HG02840 (cell line): ENCODE measurements at regions not wholly inside any gene's neighbourhood (a gene's known extent, or its start where the extent isn't known, plus 50 kb on each side); places are given as distances from the start of the nearest gene placed in this dataset.
"Not testable (repeated sequence)": the region's sequence is repeated elsewhere in the genome, so short reads cannot be mapped to it uniquely, and the experiment has no call there.

Source experiments
- ATAC-seq: cut with Tn5 transposase; IDR thresholded peaks from one replicate; pipeline ENCODE4 v1.9.1; 2021; ENCODE audit warnings: mild to moderate bottlenecking, moderate library complexity, moderate number of reproducible peaks; ENCODE audit not compliant: unreplicated experiment, low FRiP score

- ATAC-seq: no peak
Measured at GRCh38 chr7:108627476-108628051, 57.9 kb downstream of the DNAJB9 start.

- ATAC-seq: no peak
Measured at GRCh38 chr7:108628678-108629077, 59.0 kb downstream of the DNAJB9 start.

- ATAC-seq: no peak
Measured at GRCh38 chr7:108629651-108630400, 60.2 kb downstream of the DNAJB9 start.

DNA sequence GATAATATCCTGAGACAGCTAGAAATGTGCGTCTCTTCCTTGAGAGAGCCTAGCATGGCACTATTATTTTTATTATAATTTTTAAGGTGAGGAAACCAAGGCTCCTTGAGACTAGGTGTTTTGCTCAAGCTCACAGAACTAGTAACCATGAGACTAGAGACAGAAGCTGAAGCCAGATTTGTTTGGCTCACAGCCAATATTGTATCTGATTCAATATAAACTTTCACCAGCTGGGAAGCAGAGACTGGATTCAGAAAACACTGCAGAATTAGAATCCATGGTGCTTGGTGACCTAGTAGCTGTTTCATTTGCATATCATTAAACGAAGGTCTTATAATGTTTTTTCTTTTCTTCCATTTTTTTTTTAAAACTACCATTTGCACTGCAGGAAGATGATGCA, 64.4 kb downstream of the DNAJB9 start:
- no peak for ATAC-seq

DNA sequence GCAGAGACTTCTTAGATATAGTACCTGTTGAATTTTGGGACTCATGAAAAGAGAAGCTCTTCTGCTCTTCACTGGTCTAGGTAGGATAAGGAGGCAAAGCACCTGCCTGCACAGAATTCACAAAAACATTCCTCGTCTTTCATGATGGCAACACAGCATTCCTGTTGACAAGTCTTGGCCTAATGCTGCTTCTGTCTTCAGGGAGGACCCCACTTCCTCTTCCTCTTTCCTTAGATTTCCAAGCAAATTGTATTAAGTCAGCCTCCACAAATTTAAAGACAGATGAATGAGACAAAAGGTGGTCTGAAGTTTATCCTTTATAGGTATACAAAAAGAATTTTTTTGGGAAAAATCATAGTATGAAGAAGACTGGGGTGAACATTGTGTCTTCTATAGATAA, 64.9 kb downstream of the DNAJB9 start:
- ATAC-seq: no peak

GRCh38 chr7:108637049-108637621, 67.5 kb downstream of the DNAJB9 start:
- ATAC-seq: no peak

DNA sequence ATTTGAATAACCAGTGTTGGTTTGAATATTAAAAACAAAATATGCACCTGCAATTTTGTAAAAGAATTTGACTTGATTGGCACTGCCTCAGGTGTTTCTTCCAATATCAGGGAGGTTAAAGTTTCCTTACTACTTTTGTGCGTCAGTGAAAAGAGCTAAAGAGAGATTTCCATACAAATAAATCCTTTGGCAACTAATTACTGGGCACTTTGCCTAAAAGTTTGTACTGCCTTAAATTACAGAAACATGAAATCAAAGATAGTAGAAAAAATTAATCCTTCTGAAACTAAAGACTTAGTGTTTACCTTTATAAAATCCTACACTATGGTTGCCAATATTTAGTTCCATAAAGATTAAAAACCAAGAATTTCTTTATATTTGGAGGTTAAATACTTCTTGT, 72.5 kb downstream of the DNAJB9 start:
- no peak for ATAC-seq

DNA sequence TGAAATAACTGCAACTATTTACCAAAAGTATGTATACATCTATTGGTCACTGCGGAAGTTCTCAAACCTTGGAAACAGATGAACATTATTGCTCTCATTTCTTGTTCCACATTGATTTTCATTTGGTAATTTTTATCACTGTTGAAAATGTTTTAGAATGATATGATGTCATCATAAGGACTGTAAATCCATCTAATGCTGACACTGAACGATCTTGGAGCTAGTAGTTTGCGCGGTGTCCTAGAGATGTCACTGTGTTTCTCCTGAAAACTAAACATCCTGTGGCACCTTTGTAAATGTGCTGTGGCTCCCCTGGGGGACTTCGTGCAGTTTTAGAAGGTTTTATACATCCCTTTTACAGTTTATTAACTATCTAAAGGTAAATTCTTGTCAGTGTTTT, 73.5 kb downstream of the DNAJB9 start:
- ATAC-seq: no peak

- ATAC-seq: no peak
Measured at GRCh38 chr7:108648989-108649388, 79.3 kb downstream of the DNAJB9 start.

- ATAC-seq: no peak
Measured at GRCh38 chr7:108650467-108650866, 80.8 kb downstream of the DNAJB9 start.

GRCh38 chr7:108652886-108653285, 83.2 kb downstream of the DNAJB9 start:
- ATAC-seq: no peak

DNA sequence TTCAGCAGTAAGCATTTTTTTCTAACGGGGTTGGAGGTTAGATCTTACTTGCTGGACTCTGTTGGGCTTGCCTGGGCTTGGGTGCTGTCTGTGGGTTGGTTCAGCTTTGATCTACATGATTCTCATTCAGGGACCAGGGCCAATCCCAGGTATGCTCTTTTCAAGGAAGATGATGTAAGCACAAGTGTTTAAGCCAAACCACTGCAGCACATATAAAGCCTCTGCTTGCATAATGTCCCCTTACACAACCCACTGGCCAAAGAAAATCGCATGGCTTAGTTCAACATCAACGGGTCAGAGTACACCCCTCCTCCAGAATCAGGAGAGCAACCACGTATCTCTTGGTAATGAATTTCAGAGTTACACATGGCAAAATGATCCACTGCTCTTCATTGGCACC, 83.9 kb downstream of the DNAJB9 start:
- ATAC-seq: no peak

- not testable (repeated sequence) for ATAC-seq
Measured at GRCh38 chr7:108657140-108657726, 87.6 kb downstream of the DNAJB9 start.

DNA sequence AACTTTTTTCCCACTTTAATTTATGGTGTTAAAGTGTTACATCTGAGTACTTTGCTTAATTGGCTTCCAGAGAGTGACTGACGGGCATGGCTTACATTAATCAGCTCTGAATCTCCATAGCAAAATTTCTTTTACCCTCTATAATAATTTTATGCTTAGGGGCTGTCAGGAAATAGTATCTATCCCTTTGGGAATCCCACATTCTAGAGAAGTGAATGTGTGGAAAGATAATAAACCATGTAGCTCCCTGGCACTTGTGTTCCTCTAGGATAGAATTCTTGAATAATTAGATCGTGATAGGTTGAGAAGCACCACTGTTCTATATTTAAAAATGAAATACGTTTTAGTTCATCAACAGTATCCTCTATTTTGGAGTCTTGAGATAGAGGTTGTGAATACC, 89.6 kb downstream of the DNAJB9 start:
- ATAC-seq: no peak

DNA sequence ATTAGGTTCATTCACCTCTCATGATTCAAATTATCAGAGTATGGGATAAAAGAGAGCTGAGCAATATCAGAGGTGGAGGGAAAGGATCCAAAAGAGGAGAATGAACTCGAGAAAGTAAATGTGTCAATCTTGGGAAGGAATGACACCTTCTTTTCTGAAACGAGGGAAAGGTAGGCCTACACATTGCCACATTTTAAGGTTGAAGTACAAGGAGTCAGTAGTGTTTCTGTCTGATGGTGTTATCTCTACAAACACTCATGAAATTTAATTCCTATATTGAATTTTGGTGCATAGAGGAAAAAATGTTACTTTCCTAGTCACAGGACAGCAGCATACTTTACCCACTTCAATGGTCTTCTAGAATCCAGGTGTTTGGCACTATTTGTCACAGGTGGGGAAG, 90.2 kb downstream of the DNAJB9 start:
- no peak for ATAC-seq

- no peak for ATAC-seq
Measured at GRCh38 chr7:108660465-108660864, 90.8 kb downstream of the DNAJB9 start.

DNA sequence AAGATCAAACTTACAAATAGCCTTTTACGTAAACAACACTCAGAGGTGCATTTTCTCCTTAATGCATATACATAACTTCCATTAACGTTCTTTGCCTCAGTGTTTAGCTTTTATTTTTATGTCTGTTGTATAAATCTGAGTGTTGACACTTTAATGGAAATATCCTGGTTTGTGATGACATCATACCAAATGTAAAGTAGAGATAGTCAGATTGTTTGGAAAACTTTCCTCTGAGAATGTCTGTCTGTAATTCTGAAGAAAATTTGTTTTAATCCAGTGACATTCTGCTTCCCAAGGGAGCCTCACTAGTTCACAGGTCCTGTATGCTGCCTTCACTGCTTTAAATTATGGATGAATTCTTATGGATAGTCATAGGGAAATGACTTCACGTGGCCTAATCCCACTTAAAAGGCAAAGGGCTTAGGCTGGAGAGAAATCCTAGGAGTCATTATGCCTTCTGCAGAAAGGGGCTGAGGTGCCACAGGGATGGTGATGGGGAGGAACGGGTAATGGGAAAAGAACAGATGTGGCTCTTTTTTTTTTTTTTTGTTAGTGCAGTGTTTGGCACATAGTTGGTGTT, 93.2 kb downstream of the DNAJB9 start:
- ATAC-seq: no peak

DNA sequence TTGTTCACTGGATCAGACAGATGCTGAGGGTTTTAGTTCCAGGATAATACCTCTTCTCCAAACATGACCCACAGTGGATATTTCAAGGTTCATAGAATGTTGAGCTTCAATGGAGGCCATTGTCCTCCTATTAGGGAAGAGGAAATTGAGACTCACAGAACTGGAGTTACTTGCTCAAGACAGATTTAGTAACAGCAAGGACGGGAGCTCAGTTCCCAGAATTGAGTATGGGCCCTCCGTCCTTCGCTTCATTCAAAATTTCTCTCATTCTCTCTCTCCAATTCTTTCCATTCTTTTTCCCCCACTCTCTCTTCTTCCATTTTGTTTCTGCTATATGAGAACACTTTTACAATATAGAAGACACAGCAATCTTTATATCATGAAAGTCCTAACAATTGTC, 94.0 kb downstream of the DNAJB9 start:
- no peak for ATAC-seq

DNA sequence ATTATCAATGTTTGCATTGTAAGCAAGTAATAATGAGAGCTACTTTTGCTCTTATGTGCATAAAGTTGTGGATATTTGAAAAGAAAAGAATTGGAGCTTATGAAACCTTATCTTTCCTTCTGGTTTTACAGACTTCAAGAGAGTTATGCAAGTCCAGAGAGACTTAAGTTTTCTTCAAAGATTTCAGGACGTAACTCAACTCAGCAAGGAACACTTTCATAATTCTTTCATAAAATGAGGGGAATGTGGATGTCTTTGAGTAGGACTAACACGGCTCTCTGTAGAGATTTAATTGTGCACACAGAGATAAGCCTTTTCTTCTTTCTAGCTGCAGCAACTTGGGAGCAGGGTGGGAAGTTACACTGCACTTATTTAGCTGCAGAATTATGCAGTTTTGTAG, 97.5 kb downstream of the DNAJB9 start:
- no peak for ATAC-seq

GRCh38 chr7:108669958-108670357, 100.3 kb downstream of the DNAJB9 start:
- no peak for ATAC-seq

GRCh38 chr7:108673699-108674098, 104.0 kb downstream of the DNAJB9 start:
- not testable (repeated sequence) for ATAC-seq
